ENCODE measurements at regions not wholly inside any gene's neighbourhood (a gene's known extent, or its start where the extent isn't known, plus 50 kb on each side); places are given as distances from the start of the nearest gene placed in this dataset.

GRCh38 chr16:6913566-6913965 is 419.1 kb upstream of the RBFOX1 start:
- H3K27ac ChIP-seq (ENCODE audit: poor library complexity, severe bottlenecking): no peak overlapping the region
- no peaks in the 10 kb centered on the region for H3K36me3 ChIP-seq (ENCODE audit: low read depth)
- H3K4me1 ChIP-seq (ENCODE audit: insufficient read depth, poor library complexity, severe bottlenecking): no peaks in the 10 kb centered on the region
- H3K27me3 ChIP-seq (ENCODE audit: insufficient read depth, poor library complexity, severe bottlenecking): no peaks in the 10 kb centered on the region
- DNase-seq (ENCODE audit: low spot score) (no peak), ATAC-seq (ENCODE audit: low read depth) (no peak)
- H3K4me3 ChIP-seq (ENCODE audit: severe bottlenecking): no peak overlapping the region
- TF ChIP-seq, protein P1, sequence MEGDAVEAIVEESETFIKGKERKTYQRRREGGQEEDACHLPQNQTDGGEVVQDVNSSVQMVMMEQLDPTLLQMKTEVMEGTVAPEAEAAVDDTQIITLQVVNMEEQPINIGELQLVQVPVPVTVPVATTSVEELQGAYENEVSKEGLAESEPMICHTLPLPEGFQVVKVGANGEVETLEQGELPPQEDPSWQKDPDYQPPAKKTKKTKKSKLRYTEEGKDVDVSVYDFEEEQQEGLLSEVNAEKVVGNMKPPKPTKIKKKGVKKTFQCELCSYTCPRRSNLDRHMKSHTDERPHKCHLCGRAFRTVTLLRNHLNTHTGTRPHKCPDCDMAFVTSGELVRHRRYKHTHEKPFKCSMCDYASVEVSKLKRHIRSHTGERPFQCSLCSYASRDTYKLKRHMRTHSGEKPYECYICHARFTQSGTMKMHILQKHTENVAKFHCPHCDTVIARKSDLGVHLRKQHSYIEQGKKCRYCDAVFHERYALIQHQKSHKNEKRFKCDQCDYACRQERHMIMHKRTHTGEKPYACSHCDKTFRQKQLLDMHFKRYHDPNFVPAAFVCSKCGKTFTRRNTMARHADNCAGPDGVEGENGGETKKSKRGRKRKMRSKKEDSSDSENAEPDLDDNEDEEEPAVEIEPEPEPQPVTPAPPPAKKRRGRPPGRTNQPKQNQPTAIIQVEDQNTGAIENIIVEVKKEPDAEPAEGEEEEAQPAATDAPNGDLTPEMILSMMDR (IDR thresholded peaks at IDR 0.05; ENCODE audit: poor library complexity, severe bottlenecking): no peak
- H3K9me3 ChIP-seq (ENCODE audit: severe bottlenecking): peaks cover 1% of the 10 kb centered on the region

DNA sequence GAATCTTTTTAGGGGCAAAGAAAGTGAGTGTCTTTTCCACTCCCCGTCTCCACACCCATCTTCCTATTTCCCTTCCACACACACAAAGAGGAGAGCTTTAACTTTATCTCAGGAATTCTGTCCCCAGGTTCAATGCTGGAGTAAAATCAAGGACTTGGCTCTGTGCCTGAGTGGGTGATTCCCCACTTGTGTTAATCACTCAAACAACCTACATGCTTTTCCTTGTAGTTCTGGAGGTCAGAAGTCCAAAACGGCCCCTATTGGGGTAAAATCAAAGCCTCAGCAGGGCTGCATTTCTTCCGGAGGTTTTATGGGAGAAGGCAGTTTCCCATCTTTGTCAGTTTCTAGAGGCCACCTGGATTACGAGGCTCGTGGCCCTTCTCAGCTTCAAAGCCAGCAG is 422.3 kb upstream of the RBFOX1 start:
- TF ChIP-seq, protein P1 (IDR thresholded peaks at IDR 0.05; ENCODE audit: poor library complexity, severe bottlenecking): no peak

GRCh38 chr16:6905601-6906000 is 427.0 kb upstream of the RBFOX1 start:
- Histone ChIP-seq H3K4me3 (ENCODE audit: severe bottlenecking) (no peak overlapping the region), H3K36me3 (ENCODE audit: low read depth) (no peaks in the 10 kb centered on the region), H3K27me3 (ENCODE audit: insufficient read depth, poor library complexity, severe bottlenecking) (no peaks in the 10 kb centered on the region), H3K9me3 (ENCODE audit: severe bottlenecking) (no peaks in the 10 kb centered on the region), H3K4me1 (ENCODE audit: insufficient read depth, poor library complexity, severe bottlenecking) (no peaks in the 10 kb centered on the region), H3K27ac (ENCODE audit: poor library complexity, severe bottlenecking) (no peak overlapping the region)
- no peak for DNase-seq (ENCODE audit: low spot score)
- TF ChIP-seq, protein P1 (IDR thresholded peaks at IDR 0.05; ENCODE audit: poor library complexity, severe bottlenecking): no peak
- no peak for ATAC-seq (ENCODE audit: low read depth)

More for the DNA sequence above, 422.3 kb upstream of the RBFOX1 start:
- DNase-seq (ENCODE audit: low spot score) (no peak), ATAC-seq (ENCODE audit: low read depth) (no peak)
- Histone ChIP-seq H3K27ac (ENCODE audit: poor library complexity, severe bottlenecking) (no peak overlapping the region), H3K27me3 (ENCODE audit: insufficient read depth, poor library complexity, severe bottlenecking) (no peaks in the 10 kb centered on the region), H3K9me3 (ENCODE audit: severe bottlenecking) (peaks cover 1% of the 10 kb centered on the region), H3K36me3 (ENCODE audit: low read depth) (no peaks in the 10 kb centered on the region), H3K4me3 (ENCODE audit: severe bottlenecking) (no peak overlapping the region), H3K4me1 (ENCODE audit: insufficient read depth, poor library complexity, severe bottlenecking) (no peaks in the 10 kb centered on the region)

GRCh38 chr16:6903671-6904070 is 429.0 kb upstream of the RBFOX1 start:
- no peaks in the 10 kb centered on the region for H3K4me1 ChIP-seq (ENCODE audit: insufficient read depth, poor library complexity, severe bottlenecking)
- H3K27me3 ChIP-seq (ENCODE audit: insufficient read depth, poor library complexity, severe bottlenecking): no peaks in the 10 kb centered on the region
- no peak overlapping the region for H3K27ac ChIP-seq (ENCODE audit: poor library complexity, severe bottlenecking)
- TF ChIP-seq, protein P1 (IDR thresholded peaks at IDR 0.05; ENCODE audit: poor library complexity, severe bottlenecking): no peak
- H3K4me3 ChIP-seq (ENCODE audit: severe bottlenecking): no peak overlapping the region
- DNase-seq (ENCODE audit: low spot score) (no peak), ATAC-seq (ENCODE audit: low read depth) (no peak)
- H3K9me3 ChIP-seq (ENCODE audit: severe bottlenecking): no peaks in the 10 kb centered on the region
- no peaks in the 10 kb centered on the region for H3K36me3 ChIP-seq (ENCODE audit: low read depth)

DNA sequence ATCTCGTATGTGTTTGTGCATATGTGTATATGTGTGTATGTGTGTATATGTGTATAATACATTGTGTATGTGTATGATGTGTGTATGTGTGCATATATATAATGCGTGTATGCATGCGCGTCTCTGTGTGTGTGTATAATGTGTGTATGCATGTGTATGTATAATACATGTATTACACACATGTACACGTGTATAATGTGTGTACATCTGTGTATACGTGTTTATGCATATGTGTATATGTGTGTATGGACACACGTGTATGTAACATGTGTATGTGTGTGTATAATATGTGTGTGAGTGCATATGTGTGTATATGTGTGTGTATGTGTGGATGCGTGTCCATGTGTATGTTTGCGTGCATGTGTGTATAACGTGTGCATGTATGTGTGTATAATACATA is 433.7 kb upstream of the RBFOX1 start:
- no peak for ATAC-seq (ENCODE audit: low read depth)
- Histone ChIP-seq H3K27me3 (ENCODE audit: insufficient read depth, poor library complexity, severe bottlenecking) (no peaks in the 10 kb centered on the region), H3K4me1 (ENCODE audit: insufficient read depth, poor library complexity, severe bottlenecking) (no peaks in the 10 kb centered on the region), H3K27ac (ENCODE audit: poor library complexity, severe bottlenecking) (no peak overlapping the region), H3K4me3 (ENCODE audit: severe bottlenecking) (no peak overlapping the region), H3K9me3 (ENCODE audit: severe bottlenecking) (peaks cover 2% of the 10 kb centered on the region), H3K36me3 (ENCODE audit: low read depth) (no peaks in the 10 kb centered on the region)
- TF ChIP-seq, protein P1 (IDR thresholded peaks at IDR 0.05; ENCODE audit: poor library complexity, severe bottlenecking): no peak
- DNase-seq (ENCODE audit: low spot score): no peak
